ENCODE measurements at regions not wholly inside any gene's neighbourhood (a gene's known extent, or its start where the extent isn't known, plus 50 kb on each side); places are given as distances from the start of the nearest gene placed in this dataset.

DNA sequence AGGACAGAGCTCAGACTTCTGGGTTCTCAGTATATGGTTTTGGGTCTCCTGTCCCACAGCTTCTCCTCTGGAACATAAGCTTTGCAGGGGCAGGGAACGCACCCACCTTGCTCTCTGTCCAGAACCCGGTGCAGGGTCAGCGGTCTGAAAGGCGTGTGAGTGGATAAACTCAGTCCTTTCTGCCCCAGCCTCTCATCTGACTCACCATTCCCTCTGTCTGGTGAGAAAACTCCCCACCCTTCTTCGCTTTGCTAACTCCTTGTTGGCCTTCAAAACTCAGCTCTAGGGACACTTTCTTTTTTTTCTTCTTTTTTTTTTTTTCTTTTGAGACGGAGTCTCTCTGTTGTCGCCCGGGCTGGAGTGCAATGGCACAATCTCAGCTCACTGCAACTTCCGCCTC is 68.9 kb upstream of the NUP50 start:
- TF ChIP-seq, protein P1, sequence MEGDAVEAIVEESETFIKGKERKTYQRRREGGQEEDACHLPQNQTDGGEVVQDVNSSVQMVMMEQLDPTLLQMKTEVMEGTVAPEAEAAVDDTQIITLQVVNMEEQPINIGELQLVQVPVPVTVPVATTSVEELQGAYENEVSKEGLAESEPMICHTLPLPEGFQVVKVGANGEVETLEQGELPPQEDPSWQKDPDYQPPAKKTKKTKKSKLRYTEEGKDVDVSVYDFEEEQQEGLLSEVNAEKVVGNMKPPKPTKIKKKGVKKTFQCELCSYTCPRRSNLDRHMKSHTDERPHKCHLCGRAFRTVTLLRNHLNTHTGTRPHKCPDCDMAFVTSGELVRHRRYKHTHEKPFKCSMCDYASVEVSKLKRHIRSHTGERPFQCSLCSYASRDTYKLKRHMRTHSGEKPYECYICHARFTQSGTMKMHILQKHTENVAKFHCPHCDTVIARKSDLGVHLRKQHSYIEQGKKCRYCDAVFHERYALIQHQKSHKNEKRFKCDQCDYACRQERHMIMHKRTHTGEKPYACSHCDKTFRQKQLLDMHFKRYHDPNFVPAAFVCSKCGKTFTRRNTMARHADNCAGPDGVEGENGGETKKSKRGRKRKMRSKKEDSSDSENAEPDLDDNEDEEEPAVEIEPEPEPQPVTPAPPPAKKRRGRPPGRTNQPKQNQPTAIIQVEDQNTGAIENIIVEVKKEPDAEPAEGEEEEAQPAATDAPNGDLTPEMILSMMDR (IDR thresholded peaks at IDR 0.05), result no peak
- TF ChIP-seq POLR2A (IDR thresholded peaks at IDR 0.05), result no peak

Data from esophagus squamous epithelium (tissue), 4 donors.